HG03442 (cell line): ENCODE measurements at regions not wholly inside any gene's neighbourhood (a gene's known extent, or its start where the extent isn't known, plus 50 kb on each side); places are given as distances from the start of the nearest gene placed in this dataset.
"Not testable (repeated sequence)": the region's sequence is repeated elsewhere in the genome, so short reads cannot be mapped to it uniquely, and the experiment has no call there.

Source experiments
- ATAC-seq: cut with Tn5 transposase; IDR thresholded peaks from one replicate; pipeline ENCODE4 v1.9.1; 2021; ENCODE audit warnings: mild to moderate bottlenecking, moderate library complexity; ENCODE audit not compliant: unreplicated experiment

DNA sequence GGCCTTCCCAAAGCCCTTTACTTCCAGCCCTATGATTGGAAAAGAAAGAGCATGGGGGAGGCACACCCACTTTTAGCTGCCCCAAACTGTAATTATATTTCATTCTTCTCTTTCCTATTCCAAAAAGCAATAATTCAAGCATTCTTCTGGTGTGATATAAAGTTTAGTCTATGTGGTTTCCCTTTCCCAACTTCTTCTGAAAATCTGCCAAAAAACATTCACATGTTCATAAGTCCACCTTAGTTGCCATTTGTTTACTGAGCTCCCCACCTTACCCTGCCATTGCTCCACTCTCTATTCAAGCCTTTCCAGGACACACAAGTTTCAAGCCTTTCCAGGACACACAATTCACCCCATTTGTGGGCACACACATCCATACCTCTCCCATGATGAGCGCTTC lies 111.6 kb upstream of the BMAL1 start:
- no peak for ATAC-seq

DNA sequence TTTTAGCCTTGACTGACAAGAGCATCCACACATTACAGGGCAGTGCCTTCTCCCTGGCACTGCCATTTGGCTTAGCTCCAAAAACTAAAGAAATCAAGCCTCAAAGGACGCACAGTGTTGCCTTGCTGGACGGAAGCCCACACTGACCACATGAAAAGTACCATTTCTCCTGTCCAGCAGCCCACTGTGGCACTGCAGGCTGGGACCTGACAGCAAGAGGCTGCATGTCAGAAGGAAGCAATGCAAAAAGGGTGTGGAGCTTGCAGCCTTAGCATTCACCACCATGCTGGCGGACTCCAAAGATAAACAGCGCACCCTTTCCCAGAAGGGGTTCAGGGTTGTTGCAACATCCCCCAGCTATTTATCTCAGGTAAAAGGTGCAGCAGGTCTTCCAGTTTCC lies 109.3 kb upstream of the BMAL1 start:
- no peak for ATAC-seq

DNA sequence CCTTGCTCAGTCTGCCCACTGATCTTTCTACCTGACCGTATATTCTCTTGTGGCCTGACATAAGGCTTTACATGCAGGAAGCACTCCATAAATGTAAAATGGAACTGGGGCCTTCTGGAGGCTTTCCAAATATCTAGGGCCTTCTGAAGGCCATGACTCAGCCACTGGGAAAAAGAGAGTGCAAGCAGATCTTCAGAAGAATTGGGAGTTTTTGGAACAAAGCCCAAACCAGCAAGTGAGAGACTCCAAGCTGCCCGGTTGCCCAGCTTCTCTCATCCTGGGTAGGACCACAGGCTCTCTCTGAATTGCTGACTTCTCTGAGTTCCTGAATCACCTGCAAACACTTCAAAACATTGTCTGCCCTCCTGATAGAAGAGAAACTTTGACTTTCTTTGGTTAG lies 107.9 kb upstream of the BMAL1 start:
- ATAC-seq, result no peak

DNA sequence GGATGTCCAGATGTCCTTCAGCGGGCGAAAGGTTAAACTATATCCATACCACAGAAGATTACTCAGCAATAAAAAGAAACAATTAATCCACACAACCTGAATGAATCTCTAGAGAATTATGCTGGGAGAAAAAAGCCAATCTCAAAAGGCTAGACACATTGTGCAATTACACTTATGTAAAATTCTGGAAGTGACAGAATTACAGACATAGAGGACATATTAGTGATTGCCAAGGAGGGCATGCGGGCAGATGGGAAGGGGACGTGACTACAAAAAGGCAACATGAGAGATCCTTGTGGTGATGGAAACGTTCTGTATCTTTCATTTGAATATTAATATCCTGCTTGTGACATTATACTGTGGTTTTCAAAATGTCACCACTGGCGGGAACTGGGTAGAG lies 103.5 kb upstream of the BMAL1 start:
- no peak for ATAC-seq

DNA sequence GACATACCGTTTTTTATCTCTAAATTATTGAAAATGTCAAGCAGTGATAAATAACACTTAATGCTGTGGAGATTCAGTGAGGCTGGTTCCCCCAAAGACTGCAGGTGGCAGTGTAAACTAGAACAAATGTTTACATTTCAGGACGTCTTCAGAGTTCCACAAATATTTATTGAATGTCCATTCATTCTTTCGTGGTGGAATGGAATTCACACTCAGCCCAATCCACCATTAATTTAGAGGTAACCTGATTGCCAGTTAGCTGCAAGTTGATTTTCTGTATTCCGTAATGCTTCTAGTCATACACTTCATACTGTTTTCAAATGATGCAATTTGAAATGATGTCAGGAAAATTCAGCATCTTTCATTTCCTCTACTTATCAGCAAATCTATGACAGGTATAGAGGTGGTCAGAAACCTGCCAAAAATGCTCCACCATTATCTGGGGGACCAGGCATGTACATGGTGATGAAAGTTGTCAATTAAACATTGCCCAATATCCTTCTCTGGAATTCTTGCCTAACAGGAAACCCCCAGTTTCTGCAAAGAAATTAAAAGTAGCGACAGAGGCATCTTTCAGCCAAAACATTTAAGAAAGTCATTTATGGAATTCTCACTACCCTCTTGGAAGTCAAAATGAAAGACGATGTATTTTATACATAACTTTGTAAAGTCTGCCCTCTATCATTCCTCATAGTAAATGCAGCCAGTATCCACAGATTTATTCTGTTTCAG lies 94.3 kb upstream of the BMAL1 start:
- ATAC-seq, result no peak

DNA sequence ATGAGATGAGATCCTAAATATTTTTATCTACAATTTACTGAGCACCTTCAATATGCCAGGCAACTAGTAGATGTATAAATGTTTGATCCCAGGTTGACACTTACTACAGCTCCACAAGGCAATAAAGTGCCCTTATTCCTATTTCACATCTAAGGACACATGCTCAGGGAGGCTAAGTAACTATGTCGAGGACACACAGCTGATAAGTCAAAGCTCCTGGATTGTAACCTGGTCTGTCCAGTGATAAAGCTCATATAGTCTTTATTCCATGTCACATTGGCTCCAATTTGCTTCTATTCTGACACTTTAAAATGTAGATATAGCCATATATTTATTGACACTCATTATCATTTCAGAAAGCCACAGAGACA lies 93.8 kb upstream of the BMAL1 start:
- ATAC-seq, result no peak

DNA sequence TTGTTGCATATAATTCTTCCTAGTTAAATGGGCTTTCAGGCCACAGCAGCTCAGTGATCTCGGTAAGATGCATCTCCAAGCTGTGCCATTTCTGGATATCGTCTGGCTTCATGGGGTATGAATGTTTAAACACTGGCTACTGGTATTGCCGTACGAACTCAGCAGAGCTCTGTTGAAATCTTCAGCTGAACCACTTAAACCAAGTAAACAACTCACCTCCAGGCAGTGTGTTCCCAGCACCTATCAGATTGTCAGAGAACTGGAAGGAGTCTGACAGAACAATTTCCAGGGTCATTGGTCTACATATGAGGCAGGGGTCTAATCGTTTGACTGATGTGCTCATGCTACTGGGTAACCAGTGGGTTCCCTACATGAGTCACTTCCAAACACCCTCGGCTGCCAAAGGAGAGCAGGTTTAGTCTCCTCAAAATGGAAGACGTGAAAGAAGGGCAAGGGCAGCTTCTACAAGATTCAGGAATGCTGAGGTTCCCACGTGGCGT lies 93.2 kb upstream of the BMAL1 start:
- no peak for ATAC-seq

DNA sequence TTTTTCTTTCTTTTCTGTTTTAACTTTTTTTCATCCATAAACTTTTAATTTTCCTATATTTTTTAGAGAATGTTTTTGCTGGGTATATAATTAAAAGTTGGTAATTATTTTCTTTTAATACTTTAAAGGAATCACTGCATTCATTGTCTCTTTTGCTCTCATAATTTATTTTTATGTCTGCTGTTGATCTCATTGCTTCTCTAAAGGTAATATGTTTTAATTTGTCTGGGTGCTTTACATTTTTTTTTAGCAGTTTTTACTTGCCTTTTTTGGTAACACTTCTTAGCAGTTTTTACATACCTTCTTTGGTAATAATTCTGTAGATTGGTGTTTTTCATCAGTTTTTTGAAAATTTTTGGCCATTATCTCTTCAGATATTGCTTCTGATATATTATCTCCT lies 89.4 kb upstream of the BMAL1 start:
- ATAC-seq, result no peak

DNA sequence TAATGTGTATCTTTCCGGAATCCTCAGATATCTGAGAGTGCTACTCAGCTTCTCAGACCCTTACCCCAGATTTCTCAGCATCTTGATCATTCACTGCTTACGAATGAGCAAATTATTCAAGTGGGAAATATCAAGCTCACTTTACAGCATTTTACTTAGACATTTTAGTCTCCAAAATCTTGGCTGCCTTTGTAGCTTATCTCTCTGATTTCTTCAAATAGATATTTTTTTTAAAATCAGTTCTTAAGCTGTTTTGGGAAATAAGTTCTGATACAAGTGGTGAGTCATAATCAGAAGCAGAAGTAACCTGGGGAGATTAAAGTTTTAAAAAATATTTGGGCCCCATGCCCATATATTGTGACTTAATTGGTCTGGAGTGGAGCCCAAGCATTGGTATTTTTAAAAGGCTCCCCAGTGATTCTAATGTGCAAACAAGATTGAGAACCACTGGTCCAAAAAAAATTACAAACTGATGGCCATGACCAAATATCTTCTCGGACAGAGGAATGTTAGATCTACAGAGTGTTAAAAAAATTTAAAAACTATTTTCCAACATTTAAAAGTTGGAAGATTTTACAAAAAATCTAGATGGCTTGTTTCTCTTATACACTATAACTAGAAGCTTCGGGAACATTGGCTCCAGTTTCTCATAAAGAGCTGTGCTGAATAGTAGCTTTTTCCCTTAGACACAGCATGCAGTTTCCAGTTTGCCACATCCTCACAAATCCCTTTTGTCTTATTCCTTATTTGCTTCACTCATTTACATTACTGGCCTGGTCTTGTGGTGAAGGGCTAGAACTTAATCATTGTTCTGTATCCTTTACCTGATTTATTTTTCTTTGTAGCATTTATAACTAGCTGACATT lies 87.8 kb upstream of the BMAL1 start:
- no peak for ATAC-seq

DNA sequence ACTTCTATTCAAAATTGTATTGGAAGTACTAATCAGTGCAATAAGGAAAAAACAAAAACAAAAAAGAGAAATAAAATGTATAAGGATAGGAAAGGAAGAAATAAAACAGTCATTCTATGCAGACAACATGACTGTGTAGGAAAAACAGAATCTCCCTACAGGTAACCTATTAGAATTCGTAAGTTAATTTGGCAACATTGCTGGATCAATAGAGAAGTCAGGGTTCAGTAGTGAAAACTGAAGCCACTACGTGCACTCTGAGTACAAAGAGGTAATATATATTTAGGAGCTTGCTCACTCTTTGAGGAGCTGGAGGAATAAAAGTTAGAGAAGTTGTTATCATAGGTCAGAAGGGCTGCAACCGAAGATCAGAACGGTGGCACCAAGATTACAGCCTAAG lies 84.0 kb upstream of the BMAL1 start:
- ATAC-seq, result no peak

DNA sequence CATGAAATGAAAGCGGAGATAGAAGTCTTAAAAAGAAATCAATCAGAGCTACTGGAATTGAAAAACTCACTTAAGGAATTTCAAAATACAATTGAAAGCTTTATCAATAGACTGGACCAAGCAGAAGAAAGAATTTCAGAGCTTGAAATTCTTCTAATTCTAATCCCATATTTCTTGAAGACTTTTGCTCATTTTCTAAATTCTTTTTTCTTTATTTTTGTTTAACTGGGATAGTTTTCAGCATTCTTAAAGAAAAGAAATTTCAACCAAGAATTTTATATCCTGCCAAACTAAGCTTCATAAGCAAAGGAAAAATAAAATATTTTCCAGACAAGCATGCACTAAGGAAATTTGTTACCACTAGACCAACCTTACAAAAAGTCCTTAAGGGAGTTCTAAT lies 80.2 kb upstream of the BMAL1 start:
- not testable (repeated sequence) for ATAC-seq

DNA sequence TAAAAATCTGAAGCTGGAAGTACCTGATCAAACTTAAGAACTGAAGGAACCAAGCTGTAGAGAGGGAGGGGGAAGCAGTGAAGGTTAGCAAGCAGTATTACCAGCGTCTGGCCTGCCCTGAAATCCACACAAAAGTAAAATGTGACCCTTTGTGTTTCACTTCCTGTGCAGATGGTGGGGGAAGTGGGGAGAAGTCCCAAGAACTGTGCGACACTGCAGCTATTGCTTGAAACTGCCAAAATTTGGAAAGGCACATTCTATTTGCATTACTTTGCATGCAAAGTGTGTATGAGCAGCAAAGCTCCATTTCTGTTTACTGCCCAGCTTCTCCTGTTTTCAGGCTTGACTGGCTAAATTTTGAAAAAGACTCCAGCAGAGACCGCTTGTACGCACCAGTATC lies 72.1 kb upstream of the BMAL1 start:
- ATAC-seq, result peak; percentile 64

DNA sequence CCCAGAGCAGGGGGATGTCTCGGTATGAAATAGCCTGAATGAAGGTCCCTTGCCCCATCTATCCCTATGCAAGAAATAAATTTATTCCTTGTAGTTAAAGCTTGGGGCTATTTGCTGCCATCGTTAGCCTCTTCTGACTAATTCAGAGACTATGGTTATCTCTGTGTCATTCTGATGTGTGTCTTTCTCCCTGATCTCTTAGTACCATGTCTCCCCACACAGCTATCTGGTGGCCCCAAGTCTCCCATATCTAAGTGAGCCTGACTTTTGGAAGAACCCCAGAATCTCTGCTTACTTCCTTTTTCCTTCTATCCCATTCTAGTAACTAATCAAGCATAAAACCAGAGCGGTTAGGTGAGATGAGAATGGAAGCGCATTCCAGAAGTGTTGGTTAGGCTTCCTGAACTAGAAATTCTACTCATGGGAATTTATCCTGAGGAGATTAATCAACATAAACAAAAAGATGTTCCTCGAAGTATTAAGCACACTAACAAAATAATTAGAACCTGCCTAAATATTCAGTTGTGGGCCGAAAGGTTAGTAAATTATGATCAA lies 71.4 kb upstream of the BMAL1 start:
- ATAC-seq, result peak; percentile 43

DNA sequence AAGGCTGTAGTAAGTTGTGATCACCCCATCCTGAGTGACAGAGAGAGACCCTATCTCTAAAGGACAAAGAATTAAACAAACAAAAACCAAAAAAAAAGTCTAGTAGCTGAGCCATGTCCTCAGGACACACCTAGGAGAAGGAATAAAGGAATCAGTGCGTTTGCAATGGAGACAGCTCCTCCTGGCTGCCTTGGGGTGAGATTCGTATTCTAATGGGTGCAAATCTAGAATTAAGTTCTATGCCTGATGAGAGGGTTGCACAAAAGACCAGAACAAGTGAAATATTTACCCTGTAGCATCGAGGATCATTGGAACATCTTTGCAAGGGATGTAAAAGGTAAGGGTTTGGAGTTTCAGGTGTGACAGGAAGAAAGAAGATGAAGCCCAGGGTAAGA lies 70.3 kb upstream of the BMAL1 start:
- no peak for ATAC-seq

DNA sequence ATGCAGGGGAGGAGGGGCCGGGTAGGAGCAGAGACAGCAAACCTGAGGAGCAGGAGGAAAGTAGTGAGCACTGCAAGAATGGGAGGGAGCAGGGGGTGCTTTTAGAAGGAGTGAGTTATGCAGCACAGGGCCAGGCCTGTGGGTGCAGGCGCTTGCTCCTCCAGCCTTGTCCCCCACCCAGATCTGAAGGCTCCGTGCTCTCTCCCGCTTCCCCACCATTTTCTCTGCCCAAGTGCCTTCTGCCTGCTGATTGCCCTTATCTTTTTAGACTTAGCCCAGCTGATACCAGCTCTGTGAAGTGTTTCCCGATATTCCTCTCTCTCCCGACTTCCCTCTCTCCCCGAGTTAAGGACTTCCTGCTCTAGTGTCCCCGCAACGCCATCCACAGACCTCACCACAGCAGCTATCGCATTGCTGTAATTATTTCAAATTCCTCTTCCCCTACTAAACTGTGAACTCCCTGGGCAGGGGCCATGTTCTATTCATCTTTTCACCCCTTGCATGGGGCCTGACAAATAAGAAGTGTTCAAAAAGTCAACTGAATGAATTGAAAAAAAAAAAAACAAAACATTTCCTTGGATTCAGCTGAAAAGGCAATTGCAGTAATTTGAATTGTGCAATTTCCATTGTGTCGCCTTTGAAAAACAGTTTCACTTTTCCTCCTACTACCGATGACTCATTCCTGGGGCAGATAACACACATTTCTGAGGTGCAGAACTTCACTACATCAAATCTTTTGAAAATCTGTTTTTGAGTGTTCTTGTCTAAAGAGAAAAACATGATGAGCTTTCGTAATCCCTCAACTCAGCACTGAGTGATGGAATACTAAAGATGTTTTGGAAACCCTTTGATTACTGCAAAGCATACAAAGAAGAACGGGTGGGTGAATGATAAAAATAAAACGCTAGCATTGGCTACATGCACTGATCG lies 69.7 kb upstream of the BMAL1 start:
- ATAC-seq, result no peak

DNA sequence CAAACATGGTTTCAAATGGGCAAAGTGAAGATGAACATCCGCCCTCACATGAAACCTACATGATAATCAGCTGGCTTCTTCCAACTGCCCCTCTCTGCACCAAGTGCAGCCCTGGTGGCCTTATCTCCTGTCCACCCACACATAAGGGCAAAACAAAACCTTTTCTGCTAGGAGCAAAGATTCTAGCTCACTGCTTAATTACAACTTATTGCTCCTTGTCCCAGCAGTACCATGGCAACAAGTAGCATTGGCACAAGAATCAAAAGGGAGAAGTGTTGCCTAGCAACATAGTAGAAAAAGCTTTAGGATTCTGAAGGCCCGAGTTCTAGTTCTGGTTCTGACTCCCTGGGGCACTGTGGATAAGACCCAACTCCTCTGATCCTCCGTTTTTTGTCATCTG lies 68.7 kb upstream of the BMAL1 start:
- ATAC-seq, result no peak

DNA sequence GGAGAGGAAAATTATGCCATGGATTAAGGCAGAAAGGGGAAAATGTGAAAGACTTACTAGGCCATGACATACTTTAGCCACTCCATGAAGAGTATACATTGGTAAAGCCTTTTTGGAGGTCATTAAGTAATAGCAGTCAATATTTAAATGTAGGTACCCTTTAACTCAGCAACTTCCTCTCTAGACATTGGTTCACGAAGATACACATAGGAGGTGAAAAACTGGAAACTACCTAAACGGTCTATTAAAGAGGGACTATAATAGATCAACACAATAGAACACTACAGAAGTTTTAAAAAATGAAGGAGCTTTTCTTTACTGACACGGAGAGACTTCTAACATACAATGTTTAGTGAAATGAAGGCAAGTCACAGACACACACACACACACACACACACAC lies 68.2 kb upstream of the BMAL1 start:
- no peak for ATAC-seq

DNA sequence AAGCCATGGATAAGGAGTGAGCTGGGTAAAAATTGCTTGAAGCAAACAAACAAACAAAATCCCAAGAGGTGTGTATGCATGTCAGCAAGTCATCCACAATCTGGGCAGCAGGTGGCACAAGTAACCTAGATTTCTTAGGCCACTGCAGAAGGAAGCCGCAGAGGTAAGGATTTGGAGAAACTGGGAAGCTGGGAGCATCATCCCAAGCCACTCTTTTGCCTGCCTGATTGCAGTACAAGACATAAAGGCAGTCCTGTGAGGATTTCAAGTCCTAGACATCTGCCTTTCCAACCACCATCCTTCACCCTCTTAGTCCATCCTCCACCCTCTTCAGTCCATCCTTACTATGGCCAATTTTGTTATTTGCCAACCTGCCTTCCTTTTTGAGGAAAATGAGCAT lies 67.2 kb upstream of the BMAL1 start:
- ATAC-seq, result no peak

DNA sequence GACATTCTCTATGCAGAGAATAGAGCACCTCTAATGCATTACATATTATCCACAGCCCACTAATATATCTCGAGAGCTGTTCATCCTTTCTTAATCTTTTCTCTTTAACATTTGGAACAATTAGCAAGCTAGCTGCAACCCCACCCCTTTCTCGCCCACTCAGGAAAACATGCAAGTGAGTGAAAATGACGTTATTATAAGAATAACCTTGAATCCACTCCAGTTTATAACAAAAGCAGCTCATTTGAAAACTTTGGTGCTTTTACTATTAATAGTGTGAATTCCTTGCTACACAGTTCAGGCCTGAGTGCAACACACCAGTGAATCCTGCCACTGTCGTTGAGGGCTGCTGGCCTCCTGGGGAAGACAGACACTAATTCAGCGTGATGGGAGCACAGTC lies 63.3 kb upstream of the BMAL1 start:
- no peak for ATAC-seq

DNA sequence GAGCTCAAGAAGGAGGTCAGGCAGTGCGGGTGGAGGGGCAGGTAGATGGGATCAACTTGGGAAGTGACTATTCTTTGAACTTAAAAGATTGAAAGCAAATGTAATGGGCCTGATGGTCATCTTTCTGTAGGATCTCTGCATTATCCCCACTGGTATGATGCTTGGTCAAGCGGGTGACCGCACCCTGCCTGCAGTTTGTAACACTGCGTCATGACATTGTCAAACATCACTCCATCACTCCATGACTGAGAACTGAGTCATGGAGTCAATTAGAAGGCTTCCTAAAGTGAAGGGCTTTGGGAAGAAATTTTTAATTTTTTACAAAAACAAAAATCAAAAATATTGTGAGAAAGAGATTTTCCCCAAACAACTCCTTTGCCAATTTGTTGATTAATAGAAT lies 62.4 kb upstream of the BMAL1 start:
- no peak for ATAC-seq
